ENCODE measurements at regions not wholly inside any gene's neighbourhood (a gene's known extent, or its start where the extent isn't known, plus 50 kb on each side); places are given as distances from the start of the nearest gene placed in this dataset.

DNA sequence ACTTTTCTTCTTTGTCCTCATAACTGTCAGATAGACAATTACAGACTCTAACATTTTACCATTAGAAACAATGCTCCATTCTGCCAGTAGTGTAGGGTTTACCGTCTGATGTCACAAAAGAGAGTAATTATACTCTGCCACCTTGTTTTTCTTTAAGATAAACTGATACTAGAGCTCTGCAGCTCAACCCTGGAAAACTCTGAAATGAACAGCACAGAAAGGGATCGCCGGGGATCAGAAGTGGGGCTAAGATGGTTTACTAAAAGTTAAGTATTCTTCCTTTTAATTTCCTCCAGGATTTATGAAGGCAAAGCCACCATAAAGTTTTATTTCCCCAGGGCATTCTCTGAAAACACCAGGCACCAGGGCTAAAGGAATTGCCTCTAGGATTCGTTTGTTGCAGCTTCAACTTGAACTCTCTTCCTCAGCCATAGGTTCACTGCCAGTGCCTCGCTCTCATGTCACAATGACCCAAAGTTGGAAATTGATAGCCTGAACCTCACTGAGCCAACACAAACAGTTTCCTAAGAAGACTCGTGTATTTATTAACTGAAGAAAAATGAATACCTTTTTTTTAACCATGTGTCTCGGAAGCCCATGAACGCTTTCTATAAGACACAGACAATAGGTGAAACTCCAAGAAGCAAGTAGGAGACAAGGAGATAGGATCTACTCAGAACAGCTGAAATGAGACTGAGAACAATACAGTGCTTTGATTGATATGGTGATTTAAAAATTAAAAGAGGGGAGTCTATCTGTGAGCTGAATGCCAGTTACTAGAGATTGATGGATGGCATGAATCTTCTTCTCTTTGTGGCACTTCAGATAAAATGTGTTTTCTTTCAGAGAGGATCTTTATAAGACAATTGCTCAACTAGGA, 121.5 kb upstream of the SPATS2L start:
- no peak for DNase-seq (ENCODE audit: low spot score in 2 of 2)
- H3K36me3 ChIP-seq: no peaks in the 10 kb centered on the region
- no peaks in the 10 kb centered on the region for H3K9me3 ChIP-seq
- peaks cover 0 to 2% of the 10 kb centered on the region in 2 donors for H3K27me3 ChIP-seq
- 39 to 42% methylated on average over 8 of the region's 8 CpGs for WGBS, 2 donors
- no peak overlapping the region for H3K27ac ChIP-seq
- TF ChIP-seq, protein P1, sequence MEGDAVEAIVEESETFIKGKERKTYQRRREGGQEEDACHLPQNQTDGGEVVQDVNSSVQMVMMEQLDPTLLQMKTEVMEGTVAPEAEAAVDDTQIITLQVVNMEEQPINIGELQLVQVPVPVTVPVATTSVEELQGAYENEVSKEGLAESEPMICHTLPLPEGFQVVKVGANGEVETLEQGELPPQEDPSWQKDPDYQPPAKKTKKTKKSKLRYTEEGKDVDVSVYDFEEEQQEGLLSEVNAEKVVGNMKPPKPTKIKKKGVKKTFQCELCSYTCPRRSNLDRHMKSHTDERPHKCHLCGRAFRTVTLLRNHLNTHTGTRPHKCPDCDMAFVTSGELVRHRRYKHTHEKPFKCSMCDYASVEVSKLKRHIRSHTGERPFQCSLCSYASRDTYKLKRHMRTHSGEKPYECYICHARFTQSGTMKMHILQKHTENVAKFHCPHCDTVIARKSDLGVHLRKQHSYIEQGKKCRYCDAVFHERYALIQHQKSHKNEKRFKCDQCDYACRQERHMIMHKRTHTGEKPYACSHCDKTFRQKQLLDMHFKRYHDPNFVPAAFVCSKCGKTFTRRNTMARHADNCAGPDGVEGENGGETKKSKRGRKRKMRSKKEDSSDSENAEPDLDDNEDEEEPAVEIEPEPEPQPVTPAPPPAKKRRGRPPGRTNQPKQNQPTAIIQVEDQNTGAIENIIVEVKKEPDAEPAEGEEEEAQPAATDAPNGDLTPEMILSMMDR (IDR thresholded peaks at IDR 0.05): no peak
- TF ChIP-seq EP300 (IDR thresholded peaks at IDR 0.05): no peak
- H3K4me3 ChIP-seq: no peak overlapping the region
- peaks cover 0 to 7% (median 0%) of the 10 kb centered on the region in 4 donors for H3K4me1 ChIP-seq

DNA sequence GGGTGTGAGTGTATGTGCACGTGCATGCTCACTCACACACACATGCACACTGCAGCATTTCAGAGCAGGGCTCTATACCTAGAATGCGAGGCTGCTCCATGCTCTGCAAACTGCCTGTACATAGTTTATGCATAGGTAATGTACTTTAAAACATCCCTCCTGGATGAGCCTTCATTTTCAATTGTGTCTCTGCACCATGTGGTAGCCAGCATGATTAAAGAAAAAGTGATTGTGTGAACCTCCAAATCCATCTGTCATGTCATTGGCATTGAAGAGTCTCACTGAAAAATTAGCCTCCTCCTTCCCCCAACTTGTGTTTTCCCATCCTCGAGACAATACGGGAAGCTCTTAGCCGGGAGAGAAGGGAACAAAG, 120.9 kb upstream of the SPATS2L start:
- H3K27ac ChIP-seq: no peak overlapping the region
- H3K4me1 ChIP-seq: peaks cover 0 to 7% (median 0%) of the 10 kb centered on the region in 4 donors
- WGBS, 2 donors: 35 to 41% methylated on average over 5 of the region's 5 CpGs
- no peak for DNase-seq (ENCODE audit: low spot score in 2 of 2)
- peaks cover 0 to 2% of the 10 kb centered on the region in 2 donors for H3K27me3 ChIP-seq
- no peaks in the 10 kb centered on the region for H3K36me3 ChIP-seq
- no peaks in the 10 kb centered on the region for H3K9me3 ChIP-seq
- TF ChIP-seq, protein P1 (IDR thresholded peaks at IDR 0.05): no peak
- no peak for TF ChIP-seq POLR2A (IDR thresholded peaks at IDR 0.05)
- no peak overlapping the region for H3K4me3 ChIP-seq

DNA sequence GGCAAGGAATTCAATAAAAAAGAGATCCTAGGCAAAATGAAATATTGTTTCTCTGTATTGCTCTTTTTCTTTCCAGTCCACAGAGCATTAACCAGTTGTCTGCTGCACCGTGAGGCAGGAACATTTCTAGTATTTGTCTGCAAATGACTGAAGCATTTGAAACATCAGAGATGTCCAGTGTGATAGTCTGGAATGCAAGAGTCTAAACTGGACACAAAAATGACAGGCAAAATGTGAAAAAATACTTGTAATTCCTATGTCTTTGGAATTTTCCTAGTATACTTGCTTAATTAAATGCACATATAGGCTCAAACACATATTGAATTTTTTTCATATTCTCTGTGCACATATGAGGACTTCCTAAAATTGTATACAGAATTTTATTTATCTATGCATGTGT, 120.5 kb upstream of the SPATS2L start:
- TF ChIP-seq, protein P1 (IDR thresholded peaks at IDR 0.05): no peak
- TF ChIP-seq POLR2A (IDR thresholded peaks at IDR 0.05) (no peak), EP300 (IDR thresholded peaks at IDR 0.05) (no peak)
- no peaks in the 10 kb centered on the region for H3K9me3 ChIP-seq
- H3K27me3 ChIP-seq: peaks cover 0 to 2% of the 10 kb centered on the region in 2 donors
- no peaks in the 10 kb centered on the region for H3K36me3 ChIP-seq
- 47 to 55% methylated on average over 1 of the region's 1 CpG for WGBS, 2 donors
- peaks cover 0 to 7% (median 0%) of the 10 kb centered on the region in 4 donors for H3K4me1 ChIP-seq
- H3K27ac ChIP-seq: no peak overlapping the region
- DNase-seq (ENCODE audit: low spot score in 2 of 2): no peak
- no peak overlapping the region for H3K4me3 ChIP-seq

DNA sequence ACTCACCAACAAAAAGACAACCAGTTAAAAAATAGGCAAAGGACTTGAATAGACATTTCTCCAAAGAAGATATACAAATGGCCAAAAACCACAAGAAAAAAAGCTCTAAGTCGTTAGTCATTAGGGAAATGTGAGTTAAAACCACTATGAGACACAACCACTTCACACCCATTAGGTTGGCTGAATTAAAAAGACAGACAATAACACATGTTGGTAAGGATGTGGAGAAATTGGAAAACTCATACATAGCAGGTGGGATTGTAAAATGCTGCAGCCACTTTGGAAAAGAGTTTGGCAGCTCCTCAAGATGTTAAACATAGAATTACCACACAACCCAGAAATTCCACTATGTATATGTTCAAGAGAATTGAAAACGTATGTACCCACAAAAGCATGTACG, 117.6 kb upstream of the SPATS2L start:
- Histone ChIP-seq H3K4me1 (peaks cover 0 to 7% (median 0%) of the 10 kb centered on the region in 4 donors), H3K27ac (no peak overlapping the region), H3K27me3 (peaks cover 0 to 2% of the 10 kb centered on the region in 2 donors), H3K36me3 (no peaks in the 10 kb centered on the region), H3K4me3 (no peak overlapping the region), H3K9me3 (no peaks in the 10 kb centered on the region)
- DNase-seq (ENCODE audit: low spot score in 2 of 2): no peak
- 83 to 90% methylated on average over 3 of the region's 3 CpGs for WGBS, 2 donors
- TF ChIP-seq EP300 (IDR thresholded peaks at IDR 0.05) (no peak), POLR2A (IDR thresholded peaks at IDR 0.05) (no peak)
- TF ChIP-seq, protein P1 (IDR thresholded peaks at IDR 0.05): no peak

DNA sequence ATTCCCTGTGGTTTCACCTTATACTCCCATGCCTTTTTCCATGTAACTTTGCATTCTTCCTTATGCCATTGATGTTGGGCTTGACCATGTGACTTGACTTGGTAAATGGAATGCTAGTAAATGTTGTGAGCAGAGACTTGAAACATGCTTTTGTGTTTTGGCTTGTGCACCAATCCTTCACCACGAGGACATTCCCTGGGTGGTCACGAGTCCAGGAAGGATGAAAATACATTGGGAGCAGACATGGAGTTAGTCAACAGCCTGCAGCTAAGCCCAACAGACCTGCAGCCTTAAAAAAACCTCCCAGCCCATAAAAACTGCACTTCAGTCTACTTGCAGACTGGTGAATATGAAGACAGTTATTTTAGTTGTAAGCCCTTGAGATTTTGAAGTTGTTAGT, 116.5 kb upstream of the SPATS2L start:
- DNase-seq (ENCODE audit: low spot score in 2 of 2): no peak
- peaks cover 0 to 2% of the 10 kb centered on the region in 2 donors for H3K27me3 ChIP-seq
- WGBS, 2 donors: 35 to 36% methylated on average over 2 of the region's 2 CpGs
- no peaks in the 10 kb centered on the region for H3K36me3 ChIP-seq
- peaks cover 0 to 7% (median 0%) of the 10 kb centered on the region in 4 donors for H3K4me1 ChIP-seq
- TF ChIP-seq EP300 (IDR thresholded peaks at IDR 0.05) (no peak), POLR2A (IDR thresholded peaks at IDR 0.05) (no peak)
- TF ChIP-seq, protein P1 (IDR thresholded peaks at IDR 0.05): no peak
- no peak overlapping the region for H3K27ac ChIP-seq
- no peaks in the 10 kb centered on the region for H3K9me3 ChIP-seq
- no peak overlapping the region for H3K4me3 ChIP-seq

Data from tibial nerve (tissue), 4 donors.